CD4-positive, alpha-beta T cell treated with Interleukin-15 for 1 hour (primary cell): ENCODE measurements at regions not wholly inside any gene's neighbourhood (a gene's known extent, or its start where the extent isn't known, plus 50 kb on each side); places are given as distances from the start of the nearest gene placed in this dataset.

ENCODE experiments used
- DNase-seq: peaks from one replicate; pipeline ENCODE4 v3.0.0-alpha.2; 2020

DNA sequence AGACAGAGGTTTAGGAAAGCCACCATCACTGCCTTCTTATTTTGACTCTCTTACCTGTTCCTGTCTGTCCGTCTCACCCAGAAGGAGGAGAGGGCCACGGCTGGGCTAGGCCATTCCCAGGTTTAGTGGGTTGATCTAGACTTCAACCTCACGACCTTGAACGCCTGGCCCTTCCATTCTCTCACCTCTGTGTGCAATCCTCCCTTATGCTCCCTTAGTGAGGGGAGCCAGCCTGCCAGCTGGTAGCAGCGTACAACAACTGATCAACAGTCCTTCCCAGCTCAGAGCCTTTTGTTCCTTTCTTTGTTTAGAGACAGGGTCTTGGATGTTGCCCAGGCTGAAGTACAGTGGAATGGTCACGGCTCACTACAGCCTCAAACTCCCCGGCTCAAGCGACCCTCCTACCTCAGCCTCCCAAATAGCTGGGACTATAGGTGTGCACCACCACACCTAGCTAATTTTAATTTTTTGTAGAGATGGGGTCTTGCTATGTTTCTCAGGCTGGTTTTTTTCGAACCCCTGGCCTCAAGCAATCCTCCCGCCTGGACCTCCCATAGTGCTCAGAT is 123.9 kb downstream of the ZNF664 start:
- no peak for DNase-seq

DNA sequence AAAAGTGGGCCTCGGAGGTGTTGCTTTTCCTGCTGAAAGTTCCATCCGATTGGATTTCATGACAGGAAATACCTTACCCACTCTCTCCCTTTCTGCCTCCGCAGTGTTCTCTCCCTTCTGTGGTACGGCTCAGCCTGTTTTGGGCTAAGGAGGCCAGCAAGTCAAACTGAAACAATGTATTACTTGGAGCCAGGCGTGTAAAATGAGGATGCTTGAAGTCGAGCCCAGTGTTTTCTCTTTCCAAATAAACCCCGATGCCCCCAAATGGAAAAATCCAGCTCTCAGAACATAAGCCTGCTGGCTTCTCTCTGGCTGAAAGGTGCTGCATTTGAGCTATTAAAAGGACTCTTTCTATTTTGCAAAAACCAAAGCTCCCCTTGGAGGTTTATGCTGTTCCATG is 124.7 kb downstream of the ZNF664 start:
- no peak for DNase-seq

DNA sequence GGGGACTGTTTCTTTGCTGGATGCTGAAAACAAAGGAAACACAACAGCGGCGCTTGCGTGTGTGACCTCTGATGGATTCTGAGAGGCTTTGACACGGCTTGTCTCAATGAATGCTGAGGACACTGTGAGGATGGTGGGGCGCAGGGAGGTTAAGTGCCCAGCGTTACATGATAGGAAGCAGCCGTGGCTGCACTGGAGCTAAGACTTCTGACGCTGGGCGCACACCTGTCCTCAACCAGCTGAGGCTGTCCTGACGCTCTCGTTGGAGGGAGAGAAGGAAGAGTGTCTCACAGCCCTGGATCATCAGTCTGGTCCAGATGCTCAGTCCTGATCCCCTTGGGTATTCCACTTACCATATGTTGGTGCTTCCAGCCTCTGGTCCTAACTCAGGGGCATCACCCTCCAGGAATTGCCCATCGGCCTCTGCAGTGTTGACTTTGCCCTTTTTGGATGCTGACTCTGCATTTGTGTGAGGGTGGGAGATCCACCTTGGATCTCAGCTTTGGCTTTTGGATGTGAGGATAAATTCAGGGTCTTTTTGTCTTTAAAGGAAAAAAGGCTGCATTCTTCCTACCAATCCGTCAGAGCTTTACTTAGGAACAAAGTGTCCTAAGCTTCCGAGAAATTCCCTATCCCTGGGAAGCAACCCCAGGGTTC is 125.2 kb downstream of the ZNF664 start:
- no peak for DNase-seq

DNA sequence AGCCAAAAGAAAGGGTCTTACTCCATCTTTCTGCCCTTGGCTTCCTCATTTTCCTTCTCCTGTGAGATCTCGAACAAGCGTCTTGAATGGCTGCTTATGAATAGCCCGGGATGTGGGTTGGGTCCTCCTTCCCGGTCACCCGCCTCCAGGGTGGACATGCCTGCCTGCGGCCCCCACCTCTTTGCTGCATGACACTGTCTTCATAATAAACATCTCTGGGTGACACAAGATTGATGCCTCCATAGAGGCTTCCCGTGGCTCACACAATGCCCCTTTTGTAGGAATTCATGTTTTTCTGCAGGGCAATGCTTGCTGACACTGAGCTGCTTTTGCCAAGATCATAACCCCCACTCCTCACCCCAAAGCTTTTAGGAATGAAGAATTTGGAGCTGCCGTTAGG is 125.9 kb downstream of the ZNF664 start:
- no peak for DNase-seq

DNA sequence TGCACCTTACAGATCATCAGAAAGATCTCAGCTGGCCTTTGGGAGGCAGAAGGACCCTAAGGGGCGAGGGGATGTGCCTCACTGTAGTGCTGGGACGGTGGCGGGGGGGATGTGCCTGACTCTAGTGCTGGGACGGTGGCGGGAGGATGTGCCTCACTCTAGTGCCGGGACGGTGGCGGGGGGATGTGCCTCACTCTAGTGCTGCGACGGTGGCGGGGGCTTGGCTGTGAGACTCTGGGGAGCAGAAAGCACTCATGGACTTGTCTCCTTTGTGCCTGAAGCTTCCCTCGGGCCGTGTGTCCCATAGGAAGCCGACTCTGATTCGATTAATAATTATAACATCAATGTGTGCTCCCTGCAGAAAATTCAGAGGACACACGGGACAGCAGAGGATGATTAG is 126.6 kb downstream of the ZNF664 start:
- DNase-seq, result no peak

DNA sequence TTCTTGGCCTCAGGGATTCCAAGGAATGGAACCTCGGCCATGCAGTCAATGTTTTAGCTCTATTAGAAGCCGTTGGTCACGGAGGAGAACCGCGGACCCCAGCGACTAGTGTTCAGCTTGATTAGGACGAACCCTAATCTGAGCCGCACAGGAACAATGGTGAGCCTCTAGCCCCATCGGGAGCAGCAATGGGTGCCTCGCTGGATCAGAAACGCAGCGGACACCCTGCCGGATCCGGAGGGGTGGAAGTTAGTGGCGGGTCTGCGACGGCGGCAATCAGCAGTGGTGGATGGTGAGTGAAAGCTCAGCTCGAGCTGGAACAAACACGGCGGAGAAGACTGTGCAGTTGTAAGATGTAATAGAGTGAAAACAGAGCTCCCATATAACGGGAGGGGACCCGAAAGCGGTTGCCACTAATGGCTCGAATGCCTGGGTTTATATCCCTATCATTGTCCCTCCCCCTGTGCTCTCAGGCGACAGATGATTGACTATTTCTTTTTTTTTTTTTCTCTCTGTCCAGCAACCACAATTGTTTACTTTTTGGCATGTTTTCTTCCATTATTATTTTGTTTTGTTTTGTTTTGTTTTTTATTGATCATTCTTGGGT is 127.7 kb downstream of the ZNF664 start:
- DNase-seq, result no peak

DNA sequence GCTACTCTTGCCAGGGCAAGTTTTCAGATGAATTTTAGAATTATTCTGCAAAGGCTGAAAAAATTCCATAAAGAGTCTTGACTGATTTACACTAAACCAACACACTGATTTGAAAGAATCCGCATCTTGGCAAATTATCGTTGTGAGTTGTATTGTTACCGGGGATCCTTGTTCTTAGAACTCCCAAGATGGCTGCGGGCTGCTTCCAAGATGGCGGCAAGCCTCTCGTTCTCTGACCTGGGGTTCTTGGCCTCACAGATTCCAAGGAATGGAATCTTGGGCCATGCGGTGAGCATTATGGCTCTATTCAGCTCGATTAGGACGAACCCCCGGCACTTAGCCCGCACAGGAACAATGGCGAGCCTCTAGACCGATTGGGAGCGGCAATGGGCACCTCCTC is 132.5 kb downstream of the ZNF664 start:
- DNase-seq, result no peak

DNA sequence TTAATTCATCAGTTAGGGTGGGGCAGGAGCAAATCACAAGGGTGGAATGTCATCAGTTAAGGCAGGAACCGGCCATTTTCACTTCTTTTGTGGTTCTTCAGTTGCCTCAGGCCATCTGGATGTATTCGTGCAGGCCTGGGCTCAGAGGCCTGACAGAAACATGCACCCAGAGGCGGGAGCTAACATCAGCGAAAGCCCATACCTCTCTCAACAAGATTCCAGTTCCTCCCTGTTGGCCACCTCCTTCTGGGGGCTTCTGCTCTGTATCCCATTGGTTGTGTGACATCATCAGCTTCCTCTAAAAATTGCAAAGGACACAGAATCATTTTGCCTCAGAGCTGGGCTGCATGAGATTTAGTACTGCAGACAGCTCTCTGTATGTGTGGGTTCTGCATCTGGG is 134.3 kb downstream of the ZNF664 start:
- no peak for DNase-seq

DNA sequence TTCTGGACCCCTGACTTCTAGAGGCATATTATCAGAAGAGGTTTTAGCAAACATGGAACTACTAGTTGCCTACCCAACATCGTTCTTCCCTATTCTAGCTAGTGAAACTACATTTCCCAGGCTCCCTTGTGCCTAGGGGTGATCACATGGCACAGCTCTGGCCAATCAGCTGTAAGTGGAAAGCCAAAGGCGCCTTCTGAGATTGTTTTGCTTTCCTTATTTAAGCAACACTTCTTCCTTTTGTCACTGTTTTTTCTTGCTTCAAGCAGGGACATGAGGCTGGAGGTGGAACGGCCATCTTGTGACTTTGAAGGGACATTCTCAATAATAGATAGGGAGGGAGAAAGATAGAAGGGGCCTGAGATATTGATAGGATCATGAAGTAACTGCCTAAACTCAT is 136.7 kb downstream of the ZNF664 start:
- peak; percentile 23 for DNase-seq

DNA sequence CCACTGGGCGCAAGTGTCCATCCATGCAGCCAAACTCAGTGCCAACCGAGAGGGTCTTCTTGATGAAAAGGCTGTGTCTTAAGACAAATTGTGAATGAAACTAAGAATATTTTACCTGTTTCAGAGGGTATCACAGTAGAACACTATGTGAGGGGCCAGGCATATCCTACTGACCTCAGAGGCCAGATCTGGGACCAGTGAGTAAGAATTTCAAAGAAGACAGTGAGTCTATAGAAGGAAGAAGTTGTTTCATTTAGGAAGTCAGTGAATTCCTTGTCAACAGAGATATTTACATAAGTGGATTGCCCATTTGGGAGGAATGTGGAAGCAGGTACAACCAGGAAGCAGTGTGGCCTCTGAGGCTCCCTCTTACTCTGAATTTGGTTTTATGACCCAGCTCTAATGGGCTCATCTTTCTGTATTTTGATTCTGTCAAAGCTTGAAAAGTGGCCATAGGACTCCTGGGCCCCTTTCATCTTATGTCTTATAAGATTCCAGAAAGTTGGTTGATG is 137.4 kb downstream of the ZNF664 start:
- DNase-seq, result no peak

DNA sequence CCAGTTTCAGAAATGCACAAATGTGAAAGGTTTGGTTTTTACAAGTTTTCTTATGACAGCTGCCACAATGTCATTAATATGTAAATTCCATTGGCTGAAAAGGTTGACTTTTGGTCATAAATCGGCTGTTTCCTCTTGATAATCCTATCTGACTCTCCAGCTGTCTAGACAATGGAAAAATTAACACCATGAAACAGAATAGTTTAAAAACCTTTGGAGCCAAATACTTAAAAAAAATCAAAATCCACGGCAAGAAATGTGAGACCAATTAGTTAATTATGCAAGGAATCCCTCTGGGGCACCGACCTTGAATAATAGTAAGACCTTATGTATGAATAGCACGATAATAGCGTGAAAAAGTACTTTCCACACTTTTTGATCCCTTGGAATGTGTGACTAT is 138.0 kb downstream of the ZNF664 start:
- DNase-seq, result no peak

DNA sequence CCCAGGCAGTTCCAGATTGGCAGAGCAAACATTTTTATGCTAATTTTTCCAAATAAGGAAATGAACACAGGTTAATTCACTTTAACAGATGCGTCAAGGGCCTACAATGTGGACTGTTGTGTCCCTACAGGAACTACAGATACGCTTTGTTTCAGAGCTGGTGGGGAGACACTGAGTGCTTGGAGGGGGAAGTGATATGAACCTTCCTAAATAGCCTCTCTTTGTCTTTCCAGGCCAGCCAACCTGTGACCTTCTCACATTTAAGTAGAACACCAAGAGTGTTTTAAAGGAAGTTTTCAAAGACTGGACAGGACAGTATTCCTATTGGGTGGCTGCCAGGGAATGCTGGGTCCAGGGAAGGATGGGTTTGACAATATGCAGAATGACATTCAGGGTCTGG is 141.3 kb downstream of the ZNF664 start:
- no peak for DNase-seq

DNA sequence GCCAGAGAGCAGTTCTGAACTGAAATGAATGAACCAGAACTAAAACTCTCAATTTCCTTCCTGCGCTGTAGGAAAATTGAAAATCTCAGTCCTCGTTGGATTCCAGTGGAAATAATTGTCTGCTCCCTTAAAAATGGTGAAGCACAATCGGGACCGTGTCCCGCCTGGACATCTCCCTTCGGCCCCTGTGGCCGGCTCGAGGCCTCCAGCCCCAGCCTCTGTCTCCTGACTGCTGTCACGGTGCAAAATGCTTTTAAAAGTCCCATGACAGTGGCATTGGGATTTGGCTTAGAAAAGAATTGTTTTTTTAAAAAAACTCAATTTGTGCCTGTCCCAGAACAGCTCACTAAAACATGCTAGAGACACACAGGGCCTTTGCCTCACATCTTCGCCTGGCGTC is 142.5 kb downstream of the ZNF664 start:
- DNase-seq, result no peak

DNA sequence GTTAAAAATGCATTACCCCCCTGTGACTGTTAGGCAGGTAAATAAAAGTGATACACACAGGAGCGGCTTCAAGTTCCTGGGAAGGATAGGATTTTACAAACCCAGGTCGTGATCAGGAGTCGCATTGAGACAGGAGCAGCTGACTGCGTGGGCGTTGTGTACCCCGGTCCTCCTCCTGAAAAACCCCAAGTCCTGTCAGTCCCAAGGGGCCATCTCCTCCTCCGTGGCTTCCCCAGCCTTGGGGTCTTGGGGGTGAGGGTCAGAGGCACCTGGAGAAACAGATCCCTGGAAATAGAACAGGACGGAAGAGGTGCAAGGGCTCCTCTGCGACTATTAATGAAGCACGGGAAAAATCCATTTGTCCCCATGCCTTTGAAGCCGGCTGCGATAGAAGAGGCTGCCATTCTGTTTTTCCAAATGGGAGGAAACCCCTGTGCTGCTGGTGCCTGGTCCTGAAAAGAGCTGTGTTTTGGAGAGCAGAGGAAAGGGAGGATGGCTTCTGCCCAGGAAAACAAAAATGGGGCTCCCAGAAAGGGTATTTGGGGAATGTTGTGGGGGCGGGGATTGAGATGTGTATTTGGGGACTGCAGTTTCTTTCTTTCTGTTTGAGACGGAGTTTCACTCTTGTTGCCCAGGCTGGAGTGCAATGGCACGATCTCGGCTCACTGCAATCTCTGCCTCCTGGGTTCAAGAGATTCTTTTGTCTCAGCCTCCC is 143.1 kb downstream of the ZNF664 start:
- DNase-seq, result no peak

DNA sequence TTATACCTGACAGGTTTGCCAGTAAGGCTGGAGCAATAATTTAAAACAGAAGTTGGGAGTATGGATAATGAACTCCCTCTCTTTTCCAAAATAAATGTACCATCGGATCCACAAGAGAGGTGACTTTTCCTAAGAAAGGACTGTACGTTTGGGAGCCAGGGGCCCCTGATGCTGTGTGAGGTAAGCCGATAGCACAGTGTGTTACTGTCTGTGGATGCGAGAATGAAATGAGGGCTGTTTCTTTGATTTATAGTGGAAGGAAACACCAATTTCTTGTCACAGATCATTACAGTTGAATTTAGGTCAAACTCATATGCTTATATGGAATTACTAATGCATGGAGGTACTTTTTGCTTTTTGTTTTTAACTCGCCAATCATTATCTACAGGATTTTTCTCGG is 147.7 kb downstream of the ZNF664 start:
- DNase-seq, result no peak

DNA sequence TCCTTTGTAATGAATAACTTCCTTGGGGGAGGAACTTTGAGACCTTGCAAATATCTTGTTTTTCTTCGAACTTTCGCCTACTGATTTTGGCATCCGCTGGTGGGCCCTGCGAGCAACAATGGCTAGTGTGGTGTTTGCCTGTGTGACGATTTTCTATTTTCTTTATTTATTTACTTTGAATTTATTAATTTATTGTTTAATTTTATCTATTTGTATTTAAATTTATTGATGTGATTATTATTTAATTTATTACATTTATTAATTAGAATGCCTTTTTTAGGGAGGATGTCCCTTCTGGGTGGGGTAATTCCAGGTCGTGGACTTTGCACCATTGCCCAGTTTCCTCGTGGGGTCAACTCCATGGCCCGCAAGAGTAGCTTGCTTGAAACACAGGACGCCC is 149.7 kb downstream of the ZNF664 start:
- no peak for DNase-seq

DNA sequence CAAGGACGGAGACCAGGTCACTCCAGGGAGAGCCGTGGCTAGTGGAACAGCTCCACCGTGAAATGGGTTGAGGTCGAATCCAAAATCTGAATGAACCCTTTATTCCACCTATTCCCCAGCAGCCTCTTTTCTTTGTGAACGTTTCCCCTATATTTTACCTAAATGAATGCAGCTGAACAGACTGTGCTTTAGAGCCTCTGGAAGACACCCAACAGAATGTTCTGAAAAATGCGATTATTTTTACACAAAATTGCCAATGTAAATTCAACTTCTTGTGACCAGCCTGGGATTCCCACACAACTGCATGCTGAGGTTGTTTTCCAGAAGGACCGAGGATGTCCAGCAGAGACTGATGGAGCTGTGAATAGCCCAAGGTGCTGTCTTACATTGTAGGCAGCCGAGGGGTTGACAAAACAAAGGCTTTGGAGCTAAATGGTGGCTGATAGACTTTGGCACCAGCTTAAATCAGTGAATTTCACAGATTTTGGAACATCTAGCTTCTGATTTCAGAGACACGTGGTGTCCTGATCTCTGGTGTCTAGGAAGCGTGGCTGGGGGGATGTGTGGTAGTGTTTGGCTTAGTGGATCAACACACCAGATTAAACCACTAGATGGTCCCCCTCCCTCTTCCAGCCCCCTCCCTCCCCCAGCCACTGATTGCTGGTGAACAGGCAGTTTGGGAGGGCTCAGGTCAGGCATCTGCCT is 150.4 kb downstream of the ZNF664 start:
- no peak for DNase-seq

DNA sequence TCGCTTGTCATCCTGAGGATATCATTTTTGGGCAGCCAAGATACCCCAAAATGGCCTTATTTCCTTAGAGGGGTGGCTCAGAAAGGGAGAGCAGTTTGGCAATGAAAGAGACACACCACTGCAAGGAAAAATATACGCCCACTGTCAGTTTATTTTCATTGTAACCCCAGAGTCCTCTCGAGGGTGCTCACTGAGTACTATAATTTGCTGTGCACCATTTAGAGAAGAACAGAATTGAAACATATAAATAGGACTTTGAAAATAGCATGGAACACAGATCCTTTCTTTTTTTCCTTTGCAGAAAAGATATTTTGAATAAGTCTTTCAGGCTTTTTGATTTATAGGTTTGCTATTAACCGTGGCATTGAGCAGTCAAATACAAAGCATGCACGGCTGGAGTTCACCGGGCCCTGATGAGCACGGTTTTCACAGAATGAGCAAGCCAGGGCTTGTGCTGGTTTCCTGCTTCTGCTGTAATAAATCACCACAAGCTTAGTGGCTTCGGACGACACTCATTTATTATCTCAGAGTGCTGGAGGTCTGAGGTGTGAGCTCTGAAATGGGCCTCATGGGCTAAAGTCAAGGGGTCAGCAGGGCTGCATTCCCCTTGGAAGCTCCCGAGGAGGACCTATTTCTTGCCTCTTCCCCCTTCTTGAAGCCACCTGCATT is 152.3 kb downstream of the ZNF664 start:
- no peak for DNase-seq

DNA sequence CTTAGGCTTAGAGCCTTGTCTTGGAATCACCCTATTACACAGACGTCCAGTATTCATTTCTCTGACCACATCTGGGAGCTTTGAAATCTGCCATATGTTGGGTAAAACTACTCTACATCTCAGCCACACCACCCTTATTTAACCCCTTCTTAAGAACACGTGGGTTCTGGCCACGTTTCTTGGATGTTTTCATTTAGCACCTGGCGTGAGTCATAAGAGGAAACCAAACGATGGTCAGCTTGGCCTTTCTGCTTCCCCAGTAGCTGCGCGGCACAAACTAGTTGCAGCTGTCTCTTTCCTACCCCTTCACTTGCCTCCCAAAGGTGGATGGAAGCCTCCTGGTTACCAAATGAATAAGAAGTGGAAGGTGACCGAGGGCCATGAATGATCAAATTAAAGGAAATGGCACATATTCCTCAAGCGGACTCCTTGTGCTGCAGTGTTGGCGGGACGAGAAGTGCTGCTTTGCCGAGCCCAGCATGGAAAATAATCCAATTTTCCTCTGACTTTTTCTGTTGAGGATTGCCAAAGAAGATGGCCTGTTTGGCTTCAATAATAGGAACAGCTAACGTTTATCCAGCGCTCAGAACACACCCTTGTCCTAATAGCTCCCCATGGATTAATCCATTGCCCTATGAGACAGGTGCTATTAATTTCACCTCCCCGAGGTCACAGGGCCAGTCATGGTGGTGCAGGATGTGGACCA is 154.1 kb downstream of the ZNF664 start:
- no peak for DNase-seq

DNA sequence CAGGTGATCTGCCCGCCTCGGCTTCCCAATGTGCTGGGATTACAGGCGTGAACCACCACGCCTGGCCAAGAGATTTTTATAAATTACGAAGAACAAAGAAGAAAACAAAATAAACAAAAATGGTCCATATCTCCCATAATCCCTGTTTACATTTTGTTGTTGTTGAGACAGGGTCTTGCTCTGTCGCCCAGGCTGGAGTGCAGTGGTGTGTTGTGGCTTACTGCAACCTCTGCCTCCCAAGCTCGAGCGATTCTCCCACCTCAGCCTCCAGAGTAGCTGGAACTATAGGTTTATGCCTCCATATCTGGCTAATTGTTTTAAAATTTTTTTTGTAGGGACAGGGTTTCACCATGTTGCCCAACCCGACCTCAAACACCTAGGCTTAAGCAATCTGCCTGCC is 156.1 kb downstream of the ZNF664 start:
- no peak for DNase-seq

DNA sequence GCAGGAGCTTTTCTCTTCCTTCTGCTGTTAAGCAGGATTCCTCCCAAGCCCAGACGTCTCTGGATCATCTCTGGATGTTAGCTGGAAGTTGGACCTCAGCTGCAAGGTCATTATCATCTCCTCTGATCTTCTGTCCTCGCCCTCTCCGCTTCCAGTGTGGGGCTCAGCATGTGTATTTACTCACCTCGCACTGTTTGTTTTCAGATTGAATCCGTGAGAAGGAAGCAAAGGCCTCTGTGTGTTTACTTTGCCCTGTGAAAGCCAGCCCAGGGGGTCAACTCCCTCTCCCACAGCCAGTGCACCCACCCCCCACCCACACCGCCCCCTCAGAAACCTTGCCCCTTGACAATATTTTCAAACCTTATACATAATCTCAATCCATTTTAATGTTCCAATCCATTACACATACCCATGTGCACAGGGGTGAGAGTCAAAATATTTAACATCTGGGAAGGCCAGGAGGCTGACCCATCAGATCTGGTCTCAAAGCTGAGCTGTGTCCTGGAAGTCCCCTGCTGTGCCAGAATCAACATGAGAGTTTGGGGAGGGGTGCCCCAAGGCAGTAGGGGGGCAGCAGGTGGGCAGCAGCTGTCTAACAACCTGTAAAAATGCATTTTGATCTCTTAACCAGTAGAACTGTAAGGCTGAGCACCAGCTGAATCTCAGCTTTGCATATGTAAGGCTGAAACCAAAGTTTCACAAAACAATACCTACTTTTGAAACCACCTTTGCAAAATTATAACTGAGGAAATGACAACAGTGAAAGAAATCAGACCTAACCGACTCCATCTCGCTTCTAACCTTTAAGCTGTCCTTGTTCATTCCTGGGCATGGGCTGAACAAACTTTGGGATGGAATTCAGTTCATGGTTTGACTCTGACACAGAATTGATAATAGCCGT is 157.9 kb downstream of the ZNF664 start:
- no peak for DNase-seq
